Endothelial cell of umbilical vein (primary cell): ENCODE measurements at regions not wholly inside any gene's neighbourhood (a gene's known extent, or its start where the extent isn't known, plus 50 kb on each side); places are given as distances from the start of the nearest gene placed in this dataset.
A peak's percentile ranks its signal among the peaks of the same experiment; 100 is the strongest.

Source experiments
- BruUV-seq: library from RNA; stranded (reverse); fragments of 400-500 nt; replicated peaks from 2 replicates; lab custom pipeline; 2021; lab: Mats Ljungman, UMichigan
- CTCF ChIA-PET: fragments of 300-600, 350-600 bp; sonication (Branson Sonifier 250); formaldehyde crosslinking; loops from one replicate; lab custom pipeline; 2021; ENCODE audit warnings: antibody characterized with exemption, inconsistent platforms; lab: Charles Lee
- POLR2A ChIA-PET: fragments of 300-600, 350-600 bp; sonication (Branson Sonifier 250); formaldehyde crosslinking; loops from one replicate; lab custom pipeline; 2021; ENCODE audit warnings: antibody characterized with exemption, inconsistent platforms; lab: Charles Lee
- DNase-seq: peaks from one replicate; pipeline ENCODE4 v3.0.0-alpha.2; 2011; ENCODE audit warnings: low read depth, low spot score
- FAIRE-seq: peaks from 2 replicates; lab custom pipeline; 2011; peaks lifted over from hg19 to GRCh38; lab: Jason Lieb, UNC
- H2AFZ ChIP-seq: 2 replicates; pipeline ENCODE4 v1.6.0; 2012; ENCODE audit warnings: low read depth, low read length, control low read depth, inconsistent platforms
- H3K27ac ChIP-seq: 2 replicates; pipeline ENCODE4 v1.5.1; 2011; ENCODE audit warnings: low read depth, mild to moderate bottlenecking, control low read depth, low read length, moderate library complexity; ENCODE audit not compliant: insufficient read depth
- H3K27me3 ChIP-seq, 2 experiments: 2 replicates each; pipeline versions ENCODE4 v1.6.0 to v1.6.1; 2011; ENCODE audit warnings: low read length in 2 of 2, mixed read lengths in 1 of 2; ENCODE audit not compliant: control insufficient read depth in 2 of 2, insufficient read depth in 2 of 2
- H3K36me3 ChIP-seq, 2 experiments: 2 replicates in 1 of 2; 3 replicates in 1 of 2; pipeline ENCODE4 v1.5.1; 2011; ENCODE audit warnings: low read length in 2 of 2, mild to moderate bottlenecking in 1 of 2, moderate library complexity in 1 of 2; ENCODE audit not compliant: control insufficient read depth in 2 of 2, insufficient read depth in 2 of 2; ENCODE audit errors: extremely low read depth in 1 of 2
- H3K4me1 ChIP-seq: 3 replicates; pipeline ENCODE4 v1.5.1; 2011; ENCODE audit warnings: mild to moderate bottlenecking, low read length; ENCODE audit not compliant: control insufficient read depth, insufficient read depth; ENCODE audit errors: extremely low read depth
- H3K4me2 ChIP-seq: 2 replicates; pipeline ENCODE4 v1.6.1; 2011; ENCODE audit warnings: low read length, control low read depth, mixed read lengths; ENCODE audit not compliant: insufficient read depth
- H3K4me3 ChIP-seq, 3 experiments: fragments of 200-600 bp in 1 of 3; sonication (generic), shearing (Covaris generic) in 1 of 3; replicated peaks in 1 of 3; 2 replicates each; pipeline ENCODE4 v1.5.1; 2011 to 2016; ENCODE audit warnings: control low read depth in 3 of 3, low read length in 3 of 3, mild to moderate bottlenecking in 2 of 3, inconsistent platforms in 1 of 3, low read depth in 1 of 3, moderate library complexity in 1 of 3; ENCODE audit not compliant: insufficient read depth in 1 of 3
- H3K79me2 ChIP-seq: 2 replicates; pipeline ENCODE4 v1.6.0; 2012; ENCODE audit warnings: low read length, inconsistent platforms; ENCODE audit not compliant: control insufficient read depth, insufficient read depth
- H3K9ac ChIP-seq: replicated peaks from 2 replicates; pipeline ENCODE3; 2011; ENCODE audit warnings: low read length, control low read depth; ENCODE audit not compliant: insufficient read depth; ENCODE audit errors: extremely low read depth
- H3K9me1 ChIP-seq: replicated peaks from 3 replicates; pipeline ENCODE4 v1.6.0; 2011; ENCODE audit warnings: mild to moderate bottlenecking, low read length; ENCODE audit not compliant: control insufficient read depth, insufficient read depth; ENCODE audit errors: extremely low read depth
- H3K9me3 ChIP-seq: replicated peaks from 2 replicates; pipeline ENCODE4 v1.5.1; 2012; ENCODE audit warnings: low read length, inconsistent platforms; ENCODE audit not compliant: control insufficient read depth, insufficient read depth
- H4K20me1 ChIP-seq: replicated peaks from 2 replicates; pipeline ENCODE3; 2011; ENCODE audit warnings: mild to moderate bottlenecking, low read length; ENCODE audit not compliant: control insufficient read depth, insufficient read depth; ENCODE audit errors: extremely low read depth
- EZH2 ChIP-seq: IDR thresholded peaks from 2 replicates; pipeline ENCODE4 v1.6.1; 2012; ENCODE audit warnings: borderline replicate concordance, low read depth, mild to moderate bottlenecking, moderate library complexity, low read length, inconsistent platforms; ENCODE audit not compliant: severe bottlenecking
- FOS ChIP-seq: IDR thresholded peaks from 2 replicates; pipeline ENCODE4 v1.6.1; 2011; ENCODE audit warnings: mild to moderate bottlenecking, low read length, moderate library complexity, borderline replicate concordance; ENCODE audit not compliant: insufficient read depth
- GATA2 ChIP-seq: IDR thresholded peaks from 2 replicates; pipeline ENCODE4 v1.7.0; 2011; ENCODE audit warnings: low read depth, mild to moderate bottlenecking, moderate library complexity, mixed read lengths, low read length; ENCODE audit not compliant: insufficient read length, insufficient read depth
- JUN ChIP-seq: IDR thresholded peaks from 2 replicates; pipeline ENCODE4 v1.6.1; 2011; ENCODE audit warnings: borderline replicate concordance, low read depth; ENCODE audit not compliant: insufficient read length, insufficient read depth
- MYC ChIP-seq: IDR thresholded peaks from one replicate; pipeline ENCODE4 v1.6.1; 2011; ENCODE audit warnings: mild to moderate bottlenecking, low read depth, low read length
- POLR2A ChIP-seq: IDR thresholded peaks from 2 replicates; pipeline ENCODE4 v1.6.1; 2012; ENCODE audit warnings: low read depth, mild to moderate bottlenecking, control low read depth, low read length
- POLR2AphosphoS5 ChIP-seq: IDR thresholded peaks from 2 replicates; pipeline ENCODE4 v1.6.1; 2012; ENCODE audit warnings: low read depth, mild to moderate bottlenecking, control low read depth, low read length, moderate library complexity; ENCODE audit not compliant: insufficient read depth
- dilution Hi-C: fragments of 300-500 bp; cut with MboI; formaldehyde crosslinking; loops from one replicate; pipeline ENCODE4 v1.15.0; 2019; ENCODE audit warnings: low sequenced_read_pairs; ENCODE audit not compliant: extremely low pct_ligation_motif_present
- intact Hi-C: fragments of 100-400 bp; cut with micrococcal nuclease; formaldehyde crosslinking; loops from one replicate; pipeline ENCODE4 v1.10.0; 2022
- TF ChIP-seq, protein P1 (sequence below), 2 donors: IDR thresholded peaks; 1 replicate in 1 of 2; 2 replicates in 1 of 2; pipeline ENCODE4 v1.5.1; 2011; ENCODE audit warnings: low read length in 2 of 2, mild to moderate bottlenecking in 2 of 2, moderate library complexity in 2 of 2, control low read depth in 1 of 2, inconsistent platforms in 1 of 2, low read depth in 1 of 2; ENCODE audit not compliant: insufficient read depth in 1 of 2; ENCODE audit errors: extremely low read depth in 1 of 2
- TF ChIP-seq, protein P2 (sequence below): IDR thresholded peaks from 2 replicates; pipeline ENCODE4 v1.6.1; 2011; ENCODE audit not compliant: insufficient read depth, insufficient read length

GRCh38 chr6:85041376-85041775, 277.0 kb upstream of the TBX18 start:
- Histone ChIP-seq H3K4me1 (peaks cover 11% of the 10 kb centered on the region), H3K9me1 (no peaks in the 10 kb centered on the region), H3K4me2 (no peak overlapping the region), H2AFZ (no peak overlapping the region), H3K27ac (no peak overlapping the region), H3K36me3 (no peaks in the 10 kb centered on the region), H4K20me1 (no peaks in the 10 kb centered on the region), H3K79me2 (no peaks in the 10 kb centered on the region), H3K27me3 (peaks cover 0 to 1% of the 10 kb centered on the region in 2 experiments), H3K9me3 (no peaks in the 10 kb centered on the region), H3K4me3 (no peak overlapping the region), H3K9ac (no peak overlapping the region)
- intact Hi-C loops (loop anchor here (1.0 kb wide), 1 partner anchor 8 kb away; no protein-coding TSS in a partner anchor), dilution Hi-C loops (no loop called here)
- TF ChIP-seq JUN (peak; percentile 45), GATA2 (peak; percentile 75), POLR2AphosphoS5 (no peak), POLR2A (no peak), FOS (peak; percentile 55)
- TF ChIP-seq, protein P1, sequence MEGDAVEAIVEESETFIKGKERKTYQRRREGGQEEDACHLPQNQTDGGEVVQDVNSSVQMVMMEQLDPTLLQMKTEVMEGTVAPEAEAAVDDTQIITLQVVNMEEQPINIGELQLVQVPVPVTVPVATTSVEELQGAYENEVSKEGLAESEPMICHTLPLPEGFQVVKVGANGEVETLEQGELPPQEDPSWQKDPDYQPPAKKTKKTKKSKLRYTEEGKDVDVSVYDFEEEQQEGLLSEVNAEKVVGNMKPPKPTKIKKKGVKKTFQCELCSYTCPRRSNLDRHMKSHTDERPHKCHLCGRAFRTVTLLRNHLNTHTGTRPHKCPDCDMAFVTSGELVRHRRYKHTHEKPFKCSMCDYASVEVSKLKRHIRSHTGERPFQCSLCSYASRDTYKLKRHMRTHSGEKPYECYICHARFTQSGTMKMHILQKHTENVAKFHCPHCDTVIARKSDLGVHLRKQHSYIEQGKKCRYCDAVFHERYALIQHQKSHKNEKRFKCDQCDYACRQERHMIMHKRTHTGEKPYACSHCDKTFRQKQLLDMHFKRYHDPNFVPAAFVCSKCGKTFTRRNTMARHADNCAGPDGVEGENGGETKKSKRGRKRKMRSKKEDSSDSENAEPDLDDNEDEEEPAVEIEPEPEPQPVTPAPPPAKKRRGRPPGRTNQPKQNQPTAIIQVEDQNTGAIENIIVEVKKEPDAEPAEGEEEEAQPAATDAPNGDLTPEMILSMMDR (IDR thresholded peaks at IDR 0.05; ENCODE audit: extremely low read depth in 1 of 2, insufficient read depth in 1 of 2, low read depth in 1 of 2, low read length in 2 of 2), result no peak
- ChIA-PET CTCF (no interaction called here), POLR2A (no interaction called here)
- BruUV-seq, result no TSS peak
- FAIRE-seq, result peak; percentile 18
- peak; percentile 86 for DNase-seq

DNA sequence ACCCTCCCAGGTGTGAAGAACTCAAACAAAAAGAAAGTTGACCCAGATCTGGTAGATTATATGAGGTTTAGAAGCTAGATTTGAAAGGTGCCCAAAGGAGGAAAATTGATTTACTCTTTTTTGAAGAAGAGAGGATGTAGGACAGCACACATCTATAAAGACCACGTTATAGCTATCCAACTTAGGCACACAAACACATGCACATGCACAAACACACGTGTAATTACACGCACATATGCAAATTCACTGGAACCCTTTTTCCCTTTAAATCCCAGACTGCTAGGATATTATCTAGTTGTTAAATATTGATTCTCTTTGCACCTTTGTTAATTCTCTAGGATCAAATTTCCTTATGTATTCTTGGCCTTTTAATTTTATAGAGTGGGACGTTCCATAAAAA, 272.8 kb upstream of the TBX18 start:
- no peaks in the 10 kb centered on the region for H3K9me3 ChIP-seq
- H3K9me1 ChIP-seq, result no peaks in the 10 kb centered on the region
- peaks cover 11% of the 10 kb centered on the region for H3K4me1 ChIP-seq
- dilution Hi-C loops (no loop called here), intact Hi-C loops (no loop called here)
- no peak for DNase-seq
- no peaks in the 10 kb centered on the region for H3K36me3 ChIP-seq
- no peak overlapping the region for H2AFZ ChIP-seq
- ChIA-PET CTCF (interaction anchor here (1.1 to 1.7 kb wide), 2 partner anchors 11 to 25 kb away, joined by 3 to 4 read pairs; no protein-coding TSS in a partner anchor), POLR2A (no interaction called here)
- no peak for FAIRE-seq
- H3K79me2 ChIP-seq, result no peaks in the 10 kb centered on the region
- no peak overlapping the region for H3K9ac ChIP-seq
- no peak overlapping the region for H3K4me2 ChIP-seq
- H3K27ac ChIP-seq, result no peak overlapping the region
- H4K20me1 ChIP-seq, result no peaks in the 10 kb centered on the region
- H3K27me3 ChIP-seq, result no peaks in the 10 kb centered on the region
- no peak for TF ChIP-seq MYC
- TF ChIP-seq, protein P2, sequence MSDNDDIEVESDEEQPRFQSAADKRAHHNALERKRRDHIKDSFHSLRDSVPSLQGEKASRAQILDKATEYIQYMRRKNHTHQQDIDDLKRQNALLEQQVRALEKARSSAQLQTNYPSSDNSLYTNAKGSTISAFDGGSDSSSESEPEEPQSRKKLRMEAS, result no peak
- TF ChIP-seq JUN, result no peak
- TF ChIP-seq GATA2, result no peak
- no peak for TF ChIP-seq POLR2AphosphoS5
- no peak for TF ChIP-seq FOS
- TF ChIP-seq EZH2, result no peak
- TF ChIP-seq POLR2A, result no peak
- TF ChIP-seq, protein P1 (IDR thresholded peaks at IDR 0.05; ENCODE audit: extremely low read depth in 1 of 2, insufficient read depth in 1 of 2, low read depth in 1 of 2, low read length in 2 of 2), result no peak
- no TSS peak for BruUV-seq
- H3K4me3 ChIP-seq, result no peak overlapping the region
